IMR-90 (cell line): ENCODE measurements at regions not wholly inside any gene's neighbourhood (a gene's known extent, or its start where the extent isn't known, plus 50 kb on each side); places are given as distances from the start of the nearest gene placed in this dataset.
"Not testable (repeated sequence)": the region's sequence is repeated elsewhere in the genome, so short reads cannot be mapped to it uniquely, and the experiment has no call there.

ENCODE experiments used
- CTCF ChIP-seq: conservative IDR thresholded peaks from 2 replicates; pipeline ENCODE4 v1.5.1; 2012; ENCODE audit warnings: mild to moderate bottlenecking, low read depth, low read length, improper control_type of control experiment
- MAZ ChIP-seq: IDR thresholded peaks from 2 replicates; pipeline ENCODE4 v1.6.1; 2012; ENCODE audit warnings: low read depth, mild to moderate bottlenecking, low read length, improper control_type of control experiment, moderate library complexity, borderline replicate concordance
- POLR2A ChIP-seq: IDR thresholded peaks from 2 replicates; pipeline ENCODE4 v1.6.1; 2012; ENCODE audit warnings: mild to moderate bottlenecking, low read depth, low read length
- RAD21 ChIP-seq: IDR thresholded peaks from 2 replicates; pipeline ENCODE4 v1.6.1; 2012; ENCODE audit warnings: low read length, improper control_type of control experiment
- TF ChIP-seq, protein P1 (sequence below): fragments of 150-350 bp; IDR thresholded peaks from 2 replicates; pipeline ENCODE4 v1.6.1; 2016; ENCODE audit warnings: low read depth, mild to moderate bottlenecking, low read length, moderate library complexity, borderline replicate concordance

GRCh38 chr20:25965203-25965602, 268.6 kb upstream of the ZNF337 start:
- TF ChIP-seq CTCF, RAD21, POLR2A, MAZ: not testable (repeated sequence)
- TF ChIP-seq, protein P1, sequence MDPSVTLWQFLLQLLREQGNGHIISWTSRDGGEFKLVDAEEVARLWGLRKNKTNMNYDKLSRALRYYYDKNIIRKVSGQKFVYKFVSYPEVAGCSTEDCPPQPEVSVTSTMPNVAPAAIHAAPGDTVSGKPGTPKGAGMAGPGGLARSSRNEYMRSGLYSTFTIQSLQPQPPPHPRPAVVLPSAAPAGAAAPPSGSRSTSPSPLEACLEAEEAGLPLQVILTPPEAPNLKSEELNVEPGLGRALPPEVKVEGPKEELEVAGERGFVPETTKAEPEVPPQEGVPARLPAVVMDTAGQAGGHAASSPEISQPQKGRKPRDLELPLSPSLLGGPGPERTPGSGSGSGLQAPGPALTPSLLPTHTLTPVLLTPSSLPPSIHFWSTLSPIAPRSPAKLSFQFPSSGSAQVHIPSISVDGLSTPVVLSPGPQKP = not testable (repeated sequence)
